Right cardiac atrium (tissue), 5 donors: ENCODE measurements at regions not wholly inside any gene's neighbourhood (a gene's known extent, or its start where the extent isn't known, plus 50 kb on each side); places are given as distances from the start of the nearest gene placed in this dataset.

Experiments used
- ATAC-seq, 2 donors: fragments of 200-7000 bp; cut with Tn5 transposase; one replicate each; pipeline versions ENCODE4 v1.8.0 to v1.9.1; 2020; ENCODE audit warnings: moderate library complexity in 2 of 2, mild to moderate bottlenecking in 1 of 2
- DNase-seq, 3 donors: peaks; one replicate each; pipeline ENCODE4 v3.0.0-alpha.2; 2020
- H3K27ac ChIP-seq: one replicate; pipeline ENCODE4 v1.5.1; 2013; ENCODE audit warnings: mild to moderate bottlenecking, low read length, control low read depth, moderate library complexity
- H3K27me3 ChIP-seq: one replicate; pipeline ENCODE4 v1.6.1; 2013; ENCODE audit not compliant: control insufficient read depth, insufficient read depth
- H3K4me1 ChIP-seq: one replicate; pipeline ENCODE4 v1.6.1; 2013; ENCODE audit warnings: low read length; ENCODE audit not compliant: control insufficient read depth, insufficient read depth
- H3K4me3 ChIP-seq: one replicate; pipeline ENCODE4 v1.5.1; 2013; ENCODE audit warnings: low read length, control low read depth
- H3K9me3 ChIP-seq: one replicate; pipeline ENCODE4 v1.6.1; 2013; ENCODE audit warnings: low read length; ENCODE audit not compliant: control insufficient read depth
- WGBS: extraction: QIAGEN DNeasy Blood & Tissue Kit; methylation state at CpG from one replicate; pipeline ENCODE4 v1.1.7; 2013; 5-methylcytosine and 5-hydroxymethylcytosine counted together
- intact Hi-C, 4 donors: fragments of 100-400 bp; cut with DNase I; formaldehyde crosslinking; loops; one replicate each; pipeline versions ENCODE4 v1.11.0 to v1.14.0; 2022 to 2023
- donor health status: healthy with polysubstance abuse.
- donor health status: DM: no; HTN: yes; CAD: no.
- donor health status: DM: no; HTN: no; CAD: no.
- donor health status: DM: no; HTN: yes; CAD: no; lungs with severe emphysema.
- donor health status: DM: yes; HTN: yes; CAD: no.

- no peaks in the 10 kb centered on the region for H3K9me3 ChIP-seq
- WGBS, result 87% methylated on average over 4 of the region's 4 CpGs
- H3K27ac ChIP-seq, result no peak overlapping the region
- H3K27me3 ChIP-seq, result no peaks in the 10 kb centered on the region
- H3K4me3 ChIP-seq, result no peak overlapping the region
- intact Hi-C loops, result no loop called here
- no peaks in the 10 kb centered on the region for H3K4me1 ChIP-seq
- ATAC-seq (no peak), DNase-seq (no peak)
These were observed 527.0 kb downstream of the TNS1 start for GRCh38 chr2:217475791-217476190.

GRCh38 chr2:217475101-217475500, 527.7 kb downstream of the TNS1 start:
- intact Hi-C loops, result no loop called here
- DNase-seq, result no peak
- no peak overlapping the region for H3K4me3 ChIP-seq
- H3K9me3 ChIP-seq, result no peaks in the 10 kb centered on the region
- H3K4me1 ChIP-seq, result no peaks in the 10 kb centered on the region
- ATAC-seq, result no peak
- 94% methylated on average over 2 of the region's 2 CpGs for WGBS
- H3K27ac ChIP-seq, result no peak overlapping the region
- H3K27me3 ChIP-seq, result no peaks in the 10 kb centered on the region

GRCh38 chr2:217471319-217471718, 531.5 kb downstream of the TNS1 start:
- ATAC-seq, result no peak
- 97% methylated on average over 1 of the region's 1 CpG for WGBS
- no peak for DNase-seq
- H3K27ac ChIP-seq, result no peak overlapping the region
- no peak overlapping the region for H3K4me3 ChIP-seq
- intact Hi-C loops, result no loop called here
- no peaks in the 10 kb centered on the region for H3K9me3 ChIP-seq
- no peaks in the 10 kb centered on the region for H3K27me3 ChIP-seq
- no peaks in the 10 kb centered on the region for H3K4me1 ChIP-seq

GRCh38 chr2:217469203-217469810, 533.5 kb downstream of the TNS1 start:
- Histone ChIP-seq H3K27ac (no peak overlapping the region), H3K4me3 (no peak overlapping the region), H3K9me3 (no peaks in the 10 kb centered on the region), H3K4me1 (no peaks in the 10 kb centered on the region), H3K27me3 (no peaks in the 10 kb centered on the region)
- ATAC-seq (no peak), DNase-seq (no peak)
- intact Hi-C loops, result no loop called here
- WGBS, result 93% methylated on average over 2 of the region's 2 CpGs

GRCh38 chr2:217468042-217468830, 534.6 kb downstream of the TNS1 start:
- Histone ChIP-seq H3K27ac (no peak overlapping the region), H3K9me3 (no peaks in the 10 kb centered on the region), H3K4me3 (no peak overlapping the region), H3K27me3 (no peaks in the 10 kb centered on the region), H3K4me1 (no peaks in the 10 kb centered on the region)
- DNase-seq (no peak), ATAC-seq (no peak)
- intact Hi-C loops, result no loop called here
- WGBS, result 83% methylated on average over 2 of the region's 2 CpGs

GRCh38 chr2:217467331-217467730, 535.5 kb downstream of the TNS1 start:
- intact Hi-C loops, result no loop called here
- ATAC-seq (no peak), DNase-seq (peak in 2 of 3 donors; percentile 39 to 56)
- Histone ChIP-seq H3K9me3 (no peaks in the 10 kb centered on the region), H3K4me1 (no peaks in the 10 kb centered on the region), H3K27ac (no peak overlapping the region), H3K4me3 (no peak overlapping the region), H3K27me3 (no peaks in the 10 kb centered on the region)
- 60% methylated on average over 8 of the region's 8 CpGs for WGBS

GRCh38 chr2:217466805-217467204, 536.0 kb downstream of the TNS1 start:
- WGBS, result 75% methylated on average over 5 of the region's 5 CpGs
- H3K9me3 ChIP-seq, result no peaks in the 10 kb centered on the region
- no peaks in the 10 kb centered on the region for H3K4me1 ChIP-seq
- ATAC-seq, result no peak
- H3K27ac ChIP-seq, result no peak overlapping the region
- H3K4me3 ChIP-seq, result no peak overlapping the region
- DNase-seq, result no peak
- intact Hi-C loops, result no loop called here
- H3K27me3 ChIP-seq, result no peaks in the 10 kb centered on the region

GRCh38 chr2:217466104-217466503, 536.7 kb downstream of the TNS1 start:
- no peaks in the 10 kb centered on the region for H3K27me3 ChIP-seq
- H3K9me3 ChIP-seq, result no peaks in the 10 kb centered on the region
- no peak overlapping the region for H3K4me3 ChIP-seq
- ATAC-seq, result no peak
- H3K27ac ChIP-seq, result no peak overlapping the region
- DNase-seq, result no peak
- intact Hi-C loops, result no loop called here
- H3K4me1 ChIP-seq, result no peaks in the 10 kb centered on the region
- 82% methylated on average over 4 of the region's 4 CpGs for WGBS

- H3K4me3 ChIP-seq, result no peak overlapping the region
- H3K27me3 ChIP-seq, result no peaks in the 10 kb centered on the region
- intact Hi-C loops, result no loop called here
- H3K27ac ChIP-seq, result no peak overlapping the region
- DNase-seq, result no peak
- no peaks in the 10 kb centered on the region for H3K4me1 ChIP-seq
- H3K9me3 ChIP-seq, result no peaks in the 10 kb centered on the region
- no peak for ATAC-seq
- 75% methylated on average over 2 of the region's 2 CpGs for WGBS
These were observed 537.7 kb downstream of the TNS1 start for GRCh38 chr2:217465100-217465499.

- intact Hi-C loops, result no loop called here
- Histone ChIP-seq H3K27ac (no peak overlapping the region), H3K4me3 (no peak overlapping the region), H3K4me1 (no peaks in the 10 kb centered on the region), H3K9me3 (no peaks in the 10 kb centered on the region), H3K27me3 (no peaks in the 10 kb centered on the region)
- 97% methylated on average over 2 of the region's 2 CpGs for WGBS
- ATAC-seq (no peak), DNase-seq (no peak)
These were observed 539.3 kb downstream of the TNS1 start for GRCh38 chr2:217463402-217464075.

GRCh38 chr2:217462121-217462520, 540.7 kb downstream of the TNS1 start:
- Histone ChIP-seq H3K27me3 (no peaks in the 10 kb centered on the region), H3K27ac (no peak overlapping the region), H3K4me3 (no peak overlapping the region), H3K4me1 (no peaks in the 10 kb centered on the region), H3K9me3 (no peaks in the 10 kb centered on the region)
- intact Hi-C loops, result no loop called here
- 37% methylated on average over 2 of the region's 2 CpGs for WGBS
- ATAC-seq, result no peak
- no peak for DNase-seq
